ENCODE measurements at regions not wholly inside any gene's neighbourhood (a gene's known extent, or its start where the extent isn't known, plus 50 kb on each side); places are given as distances from the start of the nearest gene placed in this dataset.
"Not testable (repeated sequence)": the region's sequence is repeated elsewhere in the genome, so short reads cannot be mapped to it uniquely, and the experiment has no call there.

DNA sequence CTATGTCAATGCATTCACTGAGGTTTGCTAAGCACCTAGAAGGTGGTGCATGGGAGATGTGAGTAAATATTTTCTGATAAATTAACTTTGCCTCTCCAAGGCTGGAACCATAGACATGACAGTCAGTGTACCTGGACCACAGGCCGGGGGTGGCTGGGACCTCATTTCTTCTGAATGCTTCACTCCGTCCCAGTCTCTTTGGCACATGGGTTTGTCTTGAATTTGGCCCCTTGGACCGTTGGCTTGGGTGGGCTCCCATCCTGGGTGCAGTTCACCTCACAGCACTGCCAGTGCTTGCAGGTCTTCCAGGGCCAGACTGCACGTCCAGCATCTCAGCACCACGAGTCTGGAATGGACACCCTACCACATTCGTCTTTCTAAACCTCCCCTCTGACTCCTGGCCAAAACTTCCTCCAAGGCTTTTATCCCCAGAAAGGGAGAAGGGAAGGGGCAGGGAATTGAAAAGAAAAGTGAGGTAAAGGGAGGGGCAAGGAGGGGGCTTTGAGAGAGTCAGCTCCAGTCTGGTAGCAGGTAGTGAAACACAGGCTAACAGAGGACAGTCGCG lies 267.8 kb downstream of the MED10 start:
- DNase-seq = no peak

- no peak for DNase-seq
These were observed 269.1 kb downstream of the MED10 start for GRCh38 chr5:6108981-6109825.

GRCh38 chr5:6108540-6108848 lies 269.9 kb downstream of the MED10 start:
- DNase-seq = no peak

- DNase-seq = no peak
These were observed 270.4 kb downstream of the MED10 start for GRCh38 chr5:6107675-6108539.

GRCh38 chr5:6106756-6107155 lies 271.6 kb downstream of the MED10 start:
- no peak for DNase-seq

DNA sequence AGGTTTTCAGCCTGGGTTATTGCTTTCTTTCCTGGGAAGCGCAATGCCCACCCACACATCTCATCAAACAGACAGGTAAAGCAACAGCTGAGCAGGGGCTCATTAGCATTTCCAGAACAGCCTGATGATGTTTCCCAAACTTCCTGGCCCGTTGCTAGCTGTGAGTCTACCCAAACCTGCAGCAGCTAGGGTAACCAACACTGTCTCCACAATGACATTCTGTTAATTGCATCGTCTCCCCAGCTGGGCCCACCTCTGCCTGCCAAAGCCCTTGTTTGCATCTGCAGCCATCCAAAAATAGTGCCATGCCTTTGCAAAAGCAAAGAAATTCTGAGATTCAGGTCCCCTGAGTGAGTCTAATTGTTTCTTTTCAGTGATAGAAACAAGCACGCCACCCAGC lies 273.0 kb downstream of the MED10 start:
- DNase-seq = no peak

- DNase-seq = no peak
These were observed 282.2 kb downstream of the MED10 start for GRCh38 chr5:6096101-6096500.

DNA sequence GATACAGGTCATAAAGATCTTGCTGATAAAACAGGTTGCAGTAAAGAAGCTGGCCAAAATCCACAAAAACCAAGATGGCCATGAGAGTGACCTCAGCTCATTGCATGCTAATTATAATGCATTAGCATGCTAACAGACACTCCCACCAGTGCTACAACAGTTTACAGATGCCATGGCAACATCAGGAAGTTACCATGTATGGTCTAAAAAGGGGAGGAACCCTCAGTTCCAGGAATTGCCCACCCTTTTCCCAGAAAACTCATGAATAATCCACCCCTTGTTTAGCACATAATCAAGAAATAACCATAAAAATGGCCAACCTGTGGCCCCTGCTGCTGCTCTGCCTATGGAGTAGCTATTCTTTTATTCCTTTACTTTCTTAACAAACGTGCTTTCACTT lies 284.2 kb downstream of the MED10 start:
- DNase-seq = not testable (repeated sequence)

- no peak for DNase-seq
These were observed 287.5 kb downstream of the MED10 start for GRCh38 chr5:6090838-6091237.

DNA sequence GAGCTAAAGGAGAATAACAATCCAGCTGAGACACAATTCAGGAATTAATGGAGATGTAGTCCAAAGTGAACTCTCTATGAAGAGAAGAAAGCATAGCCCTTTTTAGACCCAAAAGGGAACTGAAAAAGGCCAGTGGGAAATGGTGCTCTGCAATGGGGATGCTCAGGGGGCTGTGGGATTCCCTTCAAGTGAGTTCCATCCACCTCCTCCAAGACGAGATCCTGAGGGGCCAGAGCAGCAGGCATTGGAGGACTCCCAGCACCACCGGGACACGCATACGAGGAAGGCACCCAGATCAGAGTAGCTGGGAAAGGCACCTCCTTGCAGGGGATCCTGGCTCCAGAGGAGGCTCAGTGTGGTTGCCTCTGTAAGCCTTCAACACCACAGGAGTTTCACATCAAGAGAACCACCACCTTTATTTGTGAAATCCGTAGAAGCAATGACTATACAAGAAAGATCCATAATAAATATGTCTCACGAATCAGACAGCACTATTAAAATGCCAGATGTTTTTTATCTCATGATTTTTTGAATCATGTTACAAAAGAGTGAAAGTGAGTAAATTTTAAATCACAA lies 288.2 kb downstream of the MED10 start:
- DNase-seq = no peak

GRCh38 chr5:6088706-6089105 lies 289.6 kb downstream of the MED10 start:
- DNase-seq = no peak

- no peak for DNase-seq
These were observed 290.8 kb downstream of the MED10 start for GRCh38 chr5:6087576-6087975.

- no peak for DNase-seq
These were observed 291.5 kb downstream of the MED10 start for GRCh38 chr5:6086871-6087270.

DNA sequence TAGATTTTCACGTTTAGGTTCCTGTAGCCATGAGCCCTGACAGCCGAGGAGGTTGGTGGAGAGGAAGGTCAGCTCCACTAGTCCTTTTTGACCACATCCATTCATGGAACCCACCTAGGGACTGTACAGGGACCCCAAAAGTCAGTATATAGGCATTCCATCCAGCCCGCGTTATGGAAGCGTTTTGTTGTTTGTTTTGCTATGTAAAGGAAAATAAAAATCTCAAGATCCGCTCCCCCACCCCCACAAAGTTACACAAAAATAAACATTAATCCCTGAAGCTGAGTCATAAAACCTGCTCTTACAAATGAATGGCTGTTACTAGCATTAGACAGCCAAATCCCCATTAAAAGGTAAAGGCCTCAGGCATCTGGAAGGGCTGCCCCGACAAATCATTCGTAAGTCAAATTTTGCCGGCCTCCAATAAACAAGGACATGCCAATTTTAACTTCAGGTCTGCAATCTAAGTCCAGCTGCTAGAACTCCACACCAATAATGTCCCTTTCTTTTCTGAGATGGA lies 292.9 kb downstream of the MED10 start:
- no peak for DNase-seq

DNA sequence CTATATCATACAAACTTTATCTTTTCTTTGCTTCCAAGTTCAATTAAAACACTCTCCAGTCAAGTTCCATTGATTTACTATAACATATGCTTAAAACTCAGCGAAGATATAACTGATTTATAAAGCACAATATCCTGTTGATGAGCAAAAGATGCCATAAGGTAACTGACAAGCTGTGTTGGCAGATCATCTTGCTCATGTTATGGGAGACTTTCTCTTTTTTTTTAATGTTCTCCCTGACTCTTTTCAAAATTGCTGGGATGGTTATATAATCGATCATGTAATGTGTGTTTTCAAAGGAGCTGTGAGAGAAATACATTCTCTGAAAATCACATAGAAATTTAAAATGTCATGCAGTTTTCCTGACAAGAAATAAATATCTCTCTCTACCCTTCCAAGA lies 293.5 kb downstream of the MED10 start:
- no peak for DNase-seq

GRCh38 chr5:6084376-6084775 lies 294.0 kb downstream of the MED10 start:
- no peak for DNase-seq

DNA sequence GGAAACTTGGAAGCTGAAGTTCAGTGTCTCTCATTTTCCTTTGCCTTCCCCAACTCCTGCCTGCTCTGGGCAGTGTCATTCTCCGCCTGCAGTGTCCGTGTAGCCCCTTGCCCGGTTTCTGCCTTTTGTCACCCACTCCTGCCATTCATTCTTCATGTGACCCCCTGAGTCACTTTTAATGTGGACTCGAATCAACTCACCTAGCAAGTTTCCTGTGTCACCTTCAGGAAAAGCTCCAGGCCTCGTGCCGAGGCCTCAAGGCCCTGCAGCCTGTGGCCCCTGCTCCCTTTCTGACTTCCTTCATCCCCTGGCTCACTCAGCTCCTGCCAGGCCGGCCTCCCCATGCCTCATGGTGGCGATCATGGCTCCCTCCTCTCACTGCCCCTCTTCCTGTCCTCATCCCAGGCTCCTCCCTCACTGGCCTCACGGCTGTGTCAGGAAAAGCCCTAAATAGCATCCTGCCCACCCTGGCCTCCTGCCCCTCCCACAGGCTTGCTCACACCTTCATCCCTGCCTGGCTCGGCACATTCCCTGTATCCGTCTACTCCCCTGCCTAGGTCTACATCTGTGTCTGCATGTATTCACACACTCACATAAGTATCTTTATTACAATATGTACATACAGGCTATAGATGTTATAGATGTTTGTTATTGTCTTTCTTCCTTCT lies 294.9 kb downstream of the MED10 start:
- DNase-seq = no peak

DNA sequence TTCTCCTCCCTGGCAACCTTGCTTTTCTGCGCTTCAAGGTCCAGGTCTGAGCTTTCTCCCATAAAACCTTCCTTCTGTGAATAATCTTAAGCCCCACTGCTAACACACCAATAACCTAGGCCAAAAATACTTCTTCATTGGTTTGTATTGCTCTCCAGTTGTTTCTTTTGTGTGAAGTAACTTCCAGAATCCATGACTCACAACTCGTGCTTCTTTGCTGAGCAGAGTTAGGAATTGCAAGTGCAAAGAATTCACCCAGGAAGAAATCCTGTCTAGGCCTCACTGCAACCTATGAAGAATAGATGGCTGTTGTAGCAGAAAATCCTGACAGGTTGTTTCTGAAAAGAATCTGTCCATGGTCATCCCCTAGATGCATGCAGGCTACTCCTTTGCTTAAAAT lies 295.7 kb downstream of the MED10 start:
- DNase-seq = no peak

GRCh38 chr5:6081727-6082210 lies 296.6 kb downstream of the MED10 start:
- no peak for DNase-seq

DNA sequence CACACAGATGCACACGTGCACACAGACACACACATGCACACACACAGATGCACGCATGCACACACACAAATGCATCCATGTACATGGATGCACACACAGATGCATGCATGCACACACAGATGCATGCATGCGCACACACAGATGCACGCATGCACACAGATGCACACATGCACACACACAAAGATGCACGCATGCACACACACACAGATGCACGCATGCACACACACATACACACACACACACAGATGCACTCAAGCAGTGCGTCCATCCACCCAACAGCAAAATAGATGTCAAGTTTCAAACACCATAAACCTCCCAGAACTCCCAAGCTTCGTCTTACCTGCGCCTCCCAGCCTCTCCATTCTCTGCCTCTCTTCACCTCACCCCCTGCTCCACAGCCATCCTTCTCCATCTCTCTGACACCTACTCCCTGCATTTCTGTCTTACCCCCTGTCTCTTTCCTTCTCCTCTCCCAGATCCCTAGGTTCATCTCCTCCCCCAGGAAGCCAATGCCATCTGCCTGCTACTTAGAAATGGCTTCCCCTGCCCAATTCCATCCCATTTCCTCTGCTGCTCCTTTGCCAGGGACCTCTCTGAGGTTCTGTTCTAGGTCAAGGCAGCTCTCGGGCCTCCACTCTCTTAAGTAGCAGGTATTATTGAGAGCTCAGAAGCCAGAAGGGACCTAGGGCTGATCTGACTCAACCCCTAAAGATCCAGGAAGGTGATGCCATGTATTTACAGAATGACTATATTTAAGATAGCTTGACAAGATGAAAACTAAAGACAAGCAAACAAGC lies 297.2 kb downstream of the MED10 start:
- DNase-seq = no peak

DNA sequence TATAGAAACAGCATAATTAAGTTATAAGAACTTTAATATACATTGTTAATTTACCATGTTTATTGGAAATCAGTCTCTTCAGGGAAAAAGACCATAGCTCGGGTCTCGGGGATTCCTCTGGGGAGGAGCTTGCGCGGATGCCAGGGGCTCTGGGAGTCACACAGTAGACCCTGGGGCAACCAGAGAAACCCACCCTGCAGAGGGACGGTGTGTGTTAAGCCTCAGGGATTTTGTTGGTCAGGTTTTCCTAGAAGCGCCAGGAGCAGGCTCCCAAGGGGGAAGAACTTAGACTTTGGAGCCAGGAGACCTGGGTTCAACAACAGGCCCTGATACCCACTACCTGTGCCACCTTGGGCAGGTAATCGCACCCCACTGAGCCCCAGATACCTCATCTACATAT lies 297.9 kb downstream of the MED10 start:
- DNase-seq = no peak

All from muscle of arm (tissue), 1 donor.